Superior temporal gyrus (tissue), 1 donor: ENCODE measurements at regions not wholly inside any gene's neighbourhood (a gene's known extent, or its start where the extent isn't known, plus 50 kb on each side); places are given as distances from the start of the nearest gene placed in this dataset.
"Not testable (repeated sequence)": the region's sequence is repeated elsewhere in the genome, so short reads cannot be mapped to it uniquely, and the experiment has no call there.

Experiments
- DNase-seq: peaks from one replicate; pipeline ENCODE4 v3.0.0-alpha.2; 2016; ENCODE audit errors: extremely low spot score

DNA sequence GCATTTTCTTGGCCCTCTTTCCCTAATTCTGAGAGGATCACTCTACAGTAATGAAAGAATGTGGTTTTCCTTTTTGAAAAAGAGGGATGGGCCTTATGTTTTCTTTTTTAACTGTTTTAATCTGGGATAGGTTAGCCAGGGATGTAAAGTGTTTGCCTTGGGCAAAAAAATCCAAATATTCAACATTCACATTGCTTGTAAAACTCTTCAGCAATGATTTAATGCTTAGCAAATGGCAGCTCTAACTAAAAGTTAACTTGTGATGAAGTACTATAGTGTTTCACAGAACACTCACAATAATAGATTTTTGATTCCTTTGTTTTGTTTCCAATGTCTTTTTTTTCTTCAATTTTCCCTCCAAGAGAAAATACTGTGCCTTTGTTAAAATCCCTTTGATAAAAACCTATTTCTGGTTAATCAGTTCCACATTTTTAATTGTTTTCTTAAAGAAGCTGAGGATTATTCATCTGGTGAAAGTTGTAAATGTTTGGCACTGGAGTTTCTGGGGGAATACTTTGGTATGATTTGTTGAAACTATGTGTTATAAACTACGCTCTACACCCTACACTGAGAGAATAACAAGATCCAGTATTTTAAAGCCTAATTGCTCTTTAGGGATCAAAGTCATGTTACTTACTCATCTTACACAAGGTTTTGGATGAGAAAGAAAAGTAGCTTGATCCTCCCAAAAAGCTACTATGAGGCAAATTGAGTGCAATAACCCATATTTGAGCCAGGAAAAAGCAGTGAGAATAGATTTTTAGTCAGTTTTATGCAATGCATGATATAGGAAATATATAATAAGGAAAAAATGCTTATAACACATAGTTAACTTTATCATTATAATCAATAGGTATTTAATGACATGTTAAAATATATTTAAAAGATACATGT, 335.8 kb downstream of the EPHA7 start:
- no peak for DNase-seq

DNA sequence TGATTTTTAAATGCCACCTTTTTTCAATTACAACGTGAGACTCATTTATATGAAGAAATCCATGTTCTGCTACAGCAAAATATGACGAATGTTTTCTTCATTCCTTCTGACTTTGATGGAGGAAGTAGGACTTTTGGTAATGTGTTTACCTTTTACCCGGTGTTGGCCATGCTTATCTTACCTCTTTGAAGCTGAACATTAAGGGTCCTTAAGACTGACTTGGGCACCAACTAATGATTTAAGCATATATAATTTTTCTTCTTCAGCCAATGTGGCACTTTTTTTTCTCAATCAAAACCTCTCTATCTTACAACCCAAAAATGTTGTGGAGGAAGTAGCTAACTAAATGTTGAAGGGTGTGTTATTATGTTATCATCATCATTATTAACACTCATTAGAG, 337.5 kb downstream of the EPHA7 start:
- no peak for DNase-seq

DNA sequence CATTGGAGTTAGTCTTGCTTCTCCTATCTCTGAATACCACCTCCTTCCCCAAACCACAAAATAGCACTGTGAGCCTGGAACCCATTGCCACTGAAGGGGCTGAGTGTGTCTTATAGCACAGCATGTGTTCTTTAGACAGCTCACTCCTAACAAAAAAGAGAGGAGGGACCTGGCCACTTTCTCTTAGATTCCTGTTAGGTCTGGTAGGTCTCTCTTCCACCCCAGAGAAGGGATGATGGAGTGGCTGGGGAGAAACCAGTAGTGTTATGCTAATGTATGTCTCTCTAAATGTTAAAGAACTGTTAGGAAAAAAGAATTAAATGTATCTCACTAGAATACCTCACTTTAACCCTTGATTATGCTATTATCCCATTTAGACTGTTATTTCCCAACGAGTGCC, 340.3 kb downstream of the EPHA7 start:
- no peak for DNase-seq

DNA sequence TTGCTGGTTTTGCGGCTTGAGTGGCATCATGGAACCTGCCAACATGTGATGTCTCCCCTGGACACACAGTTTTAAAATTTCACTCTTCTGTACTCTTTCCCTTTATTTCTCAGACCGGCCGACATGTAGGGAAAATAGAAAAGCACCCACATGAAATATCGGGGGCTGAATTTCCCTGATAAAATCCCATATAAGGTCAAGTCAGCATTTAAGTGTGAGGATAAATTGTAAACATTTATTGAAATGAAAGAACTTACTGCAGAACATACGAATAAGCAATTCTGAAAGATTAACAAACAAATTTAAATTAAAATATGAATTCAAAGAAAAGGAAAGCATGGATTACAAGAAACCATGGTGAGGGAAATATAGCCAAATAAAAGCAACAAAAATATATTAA, 345.5 kb downstream of the EPHA7 start:
- no peak for DNase-seq

DNA sequence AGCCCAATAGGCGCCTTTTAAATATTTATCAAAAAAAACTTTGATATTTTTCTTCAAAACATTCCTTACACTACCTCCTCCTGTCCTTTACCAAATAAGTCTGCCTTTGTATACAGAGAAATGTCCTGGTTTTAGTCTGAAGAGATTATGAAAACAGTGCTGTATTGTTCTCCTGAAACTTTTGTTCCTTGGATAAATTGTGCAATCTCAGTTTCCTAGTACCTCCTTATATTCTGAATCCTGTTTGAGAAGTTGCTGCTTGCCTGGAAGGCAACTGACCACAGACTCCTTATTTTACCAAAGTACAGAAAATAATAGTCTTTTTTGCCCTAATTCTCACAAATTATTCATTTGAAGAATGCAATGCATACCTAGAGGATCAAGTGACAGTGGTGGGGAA, 349.5 kb downstream of the EPHA7 start:
- no peak for DNase-seq

DNA sequence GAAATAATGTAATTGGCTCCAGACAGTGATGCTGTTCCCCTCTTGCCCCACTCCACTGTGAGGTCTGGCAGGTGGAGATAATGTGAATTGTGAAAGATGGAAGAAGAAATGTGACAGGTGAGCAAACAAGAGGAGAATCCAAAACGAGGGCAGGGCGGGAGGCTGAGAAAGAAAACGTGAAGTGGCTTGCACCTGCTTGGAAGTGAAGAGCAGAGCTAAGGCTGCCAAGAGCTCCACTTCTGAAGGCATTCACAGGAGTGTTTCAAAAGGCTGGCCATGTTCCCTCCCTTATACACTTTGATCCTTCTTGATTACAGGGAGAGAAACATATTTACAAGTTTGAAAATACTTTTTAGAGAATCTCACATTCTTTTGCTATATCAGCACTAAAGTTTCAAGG, 359.4 kb downstream of the EPHA7 start:
- no peak for DNase-seq

DNA sequence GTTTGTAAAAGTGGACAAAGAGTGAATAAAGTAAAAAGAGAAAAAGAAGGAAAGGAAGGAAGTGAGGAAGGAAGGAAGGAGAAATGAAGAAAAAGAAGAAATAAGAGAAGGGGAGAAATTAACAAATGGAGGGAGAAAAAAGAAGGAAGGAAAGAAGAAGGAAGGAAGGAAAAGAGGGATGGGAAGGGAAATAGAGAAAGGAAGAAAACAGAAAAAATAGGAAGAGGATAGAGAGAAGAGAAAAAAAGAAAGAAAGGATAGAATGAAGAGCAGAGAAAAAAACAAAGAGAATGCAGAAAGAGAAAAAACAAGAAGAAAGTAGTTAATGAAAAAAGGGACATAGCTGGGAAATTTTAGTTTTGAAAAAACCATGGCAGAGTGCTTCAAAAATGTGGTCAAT, 361.8 kb downstream of the EPHA7 start:
- DNase-seq, result no peak

DNA sequence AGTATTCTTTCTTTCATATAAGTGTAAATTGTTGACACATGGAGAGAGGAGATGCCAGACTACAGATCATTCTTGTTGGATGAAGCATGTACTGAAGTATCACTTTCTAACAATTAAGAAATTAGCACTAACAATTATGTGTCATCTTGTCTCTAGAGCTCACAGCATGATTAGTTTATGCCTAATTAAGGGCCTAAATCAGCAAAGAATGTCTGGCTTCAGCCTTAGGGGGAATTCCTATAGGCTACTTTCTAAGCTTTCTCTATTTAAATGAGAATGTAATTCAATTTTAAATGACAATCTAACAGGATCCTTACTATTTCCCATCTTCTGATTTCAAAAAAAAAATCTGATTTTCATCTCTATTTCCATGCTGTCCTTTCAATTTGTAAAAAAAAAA, 371.0 kb downstream of the EPHA7 start:
- no peak for DNase-seq

DNA sequence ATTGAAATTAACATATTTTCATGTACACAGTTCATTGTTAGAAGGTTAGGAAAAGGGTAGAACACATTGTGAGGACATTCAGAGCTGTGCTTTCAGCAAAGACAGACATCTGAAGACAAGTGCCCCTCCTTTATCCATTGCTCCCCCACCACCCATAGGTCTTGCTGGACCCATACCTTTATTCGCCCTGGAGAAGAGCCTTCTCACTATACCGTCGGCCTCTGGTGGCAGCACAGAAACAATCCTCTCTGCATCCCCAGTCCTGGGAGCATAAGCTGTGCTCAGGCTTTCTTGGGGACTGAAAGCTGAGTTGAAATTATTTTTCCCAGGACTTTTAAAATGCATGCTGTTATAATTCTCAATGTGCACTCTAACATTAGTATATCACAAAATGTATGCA, 372.3 kb downstream of the EPHA7 start:
- no peak for DNase-seq

DNA sequence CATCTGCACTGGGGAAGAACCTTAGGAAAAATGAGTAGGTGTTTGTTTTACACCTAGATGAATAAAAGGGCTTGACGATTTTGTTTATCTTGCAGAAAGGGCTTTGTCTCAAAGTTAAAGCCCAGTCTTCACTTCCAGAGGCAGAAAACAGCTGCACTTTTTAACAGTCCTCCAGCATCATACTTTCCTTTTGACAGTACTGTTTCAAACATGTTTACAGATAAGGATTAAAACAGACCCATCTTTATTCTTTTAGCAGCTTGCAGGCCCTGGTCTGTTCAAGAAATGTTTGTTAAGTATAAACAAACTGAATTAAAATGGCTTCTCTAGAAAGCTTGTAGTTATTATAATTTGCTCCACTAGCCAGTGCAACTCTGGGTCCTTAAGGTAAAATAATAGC, 374.2 kb downstream of the EPHA7 start:
- no peak for DNase-seq

DNA sequence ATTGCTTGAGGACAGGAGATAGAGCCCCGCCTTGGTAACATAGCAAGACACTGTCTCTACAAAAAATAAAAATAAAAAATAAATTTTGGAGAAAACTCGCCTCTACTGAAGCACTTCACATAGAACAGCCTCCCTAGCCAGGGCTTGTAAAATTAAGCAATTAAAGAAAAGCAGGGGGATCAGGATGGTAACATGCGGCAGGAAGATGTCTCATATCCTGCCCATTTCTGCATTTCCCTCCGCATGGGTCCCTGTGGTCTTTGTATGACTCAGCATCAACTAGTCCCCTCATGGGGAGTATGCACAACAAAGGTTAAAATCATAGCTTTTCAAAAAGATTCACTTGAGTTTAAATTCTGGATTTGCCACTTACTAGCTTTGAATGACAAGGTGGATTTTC, 379.0 kb downstream of the EPHA7 start:
- DNase-seq, result no peak

DNA sequence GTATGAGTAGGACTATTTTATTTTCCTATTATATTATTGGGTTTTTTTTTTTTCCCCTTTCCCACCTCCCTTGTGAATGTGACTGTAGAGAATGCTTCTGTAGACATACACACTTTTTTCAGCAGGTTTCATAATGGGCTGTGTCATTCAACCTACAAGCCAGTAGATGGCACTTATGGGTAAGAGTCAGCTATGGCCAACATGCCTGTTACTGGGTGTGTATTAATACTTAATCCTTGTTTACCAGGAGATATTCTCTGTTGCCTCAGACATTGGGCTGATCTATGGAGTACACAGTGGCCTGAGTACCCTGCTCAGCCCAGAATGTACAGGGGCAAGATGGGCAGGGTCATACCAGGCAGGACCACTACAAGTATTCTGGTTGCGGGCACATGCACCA, 382.5 kb downstream of the EPHA7 start:
- no peak for DNase-seq

DNA sequence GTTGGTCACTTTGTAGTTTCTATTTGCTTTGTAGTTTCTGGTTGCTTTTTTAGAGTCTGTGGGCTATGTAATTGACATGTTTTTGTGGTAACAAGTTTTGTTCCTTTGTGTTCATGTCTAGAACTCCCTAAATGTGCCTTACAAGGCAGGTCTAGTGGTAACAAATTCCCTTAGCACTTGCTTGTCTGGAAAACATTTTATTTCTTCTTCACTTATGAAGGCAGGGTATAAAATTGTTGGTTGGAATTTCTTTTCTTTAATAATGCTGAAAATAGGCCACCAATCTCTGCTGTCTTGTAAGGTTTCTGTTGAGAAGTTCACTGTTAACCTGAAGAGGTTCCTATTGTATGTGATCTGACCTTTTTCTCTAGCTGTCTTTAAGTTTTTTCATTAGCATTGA, 383.6 kb downstream of the EPHA7 start:
- DNase-seq, result no peak

DNA sequence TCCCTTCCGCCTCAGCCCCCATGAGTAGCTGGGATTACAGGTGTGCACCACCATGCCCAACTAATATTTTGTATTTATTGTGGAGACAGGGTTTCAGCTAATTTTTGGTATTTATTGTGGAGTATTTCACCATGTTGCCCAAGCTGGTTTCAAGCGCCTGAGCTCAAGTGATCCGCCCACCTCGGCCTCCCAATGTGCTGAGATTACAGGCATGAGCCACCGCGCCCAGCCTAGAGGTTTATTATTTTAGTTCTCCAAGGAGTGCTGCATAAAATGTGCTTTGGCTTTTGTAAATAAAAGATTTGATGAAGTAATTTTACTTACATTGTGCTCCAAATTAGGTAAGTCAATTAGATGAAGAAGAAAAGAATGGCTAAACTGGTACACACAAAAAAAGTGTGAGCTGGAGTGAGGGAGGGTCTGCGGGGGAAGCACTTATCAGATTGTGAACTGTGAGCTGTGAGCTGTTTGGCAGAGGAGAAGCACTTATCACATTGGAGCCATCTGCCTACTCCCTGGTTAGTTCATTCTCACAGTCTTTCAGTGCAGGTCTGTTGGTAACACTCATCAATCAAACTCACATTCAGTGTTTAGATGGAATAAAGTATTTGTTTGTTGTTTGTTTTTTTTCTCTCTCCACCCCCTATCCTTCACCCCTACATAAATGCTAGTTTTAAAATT, 398.0 kb downstream of the EPHA7 start:
- DNase-seq, result no peak

DNA sequence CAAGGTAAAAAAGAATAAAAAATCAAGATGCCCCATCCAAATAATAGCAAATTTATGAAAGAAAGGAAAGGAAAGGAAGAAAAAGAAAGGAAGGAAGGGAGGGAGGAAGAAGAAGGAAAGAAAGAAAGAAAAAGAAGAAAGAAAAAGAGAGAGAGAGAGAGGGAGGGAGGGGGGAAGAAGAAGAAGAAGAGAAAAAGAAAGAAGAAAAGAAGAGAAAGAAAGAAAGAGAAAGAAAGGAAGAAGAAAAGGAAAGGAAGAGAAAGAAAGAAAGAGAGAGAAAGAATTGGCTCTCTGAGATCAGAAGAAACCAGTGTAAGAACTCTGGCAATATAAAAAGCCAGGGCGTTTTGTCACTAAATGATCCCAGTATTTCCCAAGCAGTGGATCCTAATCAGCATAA, 401.7 kb downstream of the EPHA7 start:
- DNase-seq, result no peak

DNA sequence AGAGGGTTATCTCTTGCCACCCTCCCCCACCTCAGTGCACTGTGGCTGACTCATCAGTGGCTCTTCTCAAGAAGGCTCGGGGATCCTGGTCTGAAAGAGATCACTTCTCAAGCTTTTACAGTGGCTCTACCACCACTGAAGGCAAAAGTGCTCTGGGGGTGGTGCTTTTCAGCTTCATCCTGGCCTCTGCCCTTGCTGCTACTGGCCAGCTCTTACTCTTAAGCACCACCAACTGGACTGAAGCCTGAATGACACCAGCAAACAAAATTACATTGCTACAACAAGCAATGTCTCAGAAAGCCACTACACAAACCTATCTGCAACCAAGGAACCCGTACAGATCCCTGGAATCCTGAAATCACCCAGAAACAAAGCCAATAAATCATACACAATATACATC, 402.1 kb downstream of the EPHA7 start:
- no peak for DNase-seq

DNA sequence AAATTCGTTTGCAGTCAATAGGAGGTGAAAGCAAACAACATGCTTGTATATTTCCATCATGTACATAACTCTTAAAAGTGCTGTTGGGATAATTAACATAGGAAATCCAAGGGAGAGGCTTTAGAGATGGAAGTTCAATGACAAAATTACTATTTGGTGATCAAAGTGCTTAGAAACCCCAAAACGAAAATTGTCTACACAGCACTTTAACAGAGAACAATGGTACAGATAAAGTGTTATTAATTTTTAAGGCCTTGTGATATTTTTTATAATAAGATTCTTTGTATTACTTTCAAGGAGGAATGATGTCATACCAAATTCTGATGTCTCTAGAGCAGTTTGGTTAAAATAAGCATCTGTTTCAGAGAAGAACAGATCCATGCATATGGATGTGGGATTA, 406.3 kb downstream of the EPHA7 start:
- no peak for DNase-seq

DNA sequence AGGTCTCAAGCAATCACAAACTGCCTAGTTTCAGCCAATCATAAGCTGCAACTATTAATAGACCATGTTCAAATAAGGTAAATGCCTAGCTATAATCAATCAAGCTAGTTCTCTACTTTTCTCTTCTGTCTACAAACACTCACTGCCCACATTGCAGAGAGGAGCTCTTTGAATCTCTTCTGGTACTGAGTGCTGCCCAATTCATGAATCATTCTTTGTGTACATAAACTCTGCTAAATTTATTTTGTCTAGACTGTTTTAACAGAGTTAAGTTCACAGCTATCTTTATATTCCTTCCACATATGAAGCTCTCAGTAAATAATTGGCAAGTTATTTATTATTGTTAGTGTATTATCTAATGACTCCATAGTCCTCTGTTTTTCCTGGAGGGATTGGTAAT, 411.0 kb downstream of the EPHA7 start:
- no peak for DNase-seq

DNA sequence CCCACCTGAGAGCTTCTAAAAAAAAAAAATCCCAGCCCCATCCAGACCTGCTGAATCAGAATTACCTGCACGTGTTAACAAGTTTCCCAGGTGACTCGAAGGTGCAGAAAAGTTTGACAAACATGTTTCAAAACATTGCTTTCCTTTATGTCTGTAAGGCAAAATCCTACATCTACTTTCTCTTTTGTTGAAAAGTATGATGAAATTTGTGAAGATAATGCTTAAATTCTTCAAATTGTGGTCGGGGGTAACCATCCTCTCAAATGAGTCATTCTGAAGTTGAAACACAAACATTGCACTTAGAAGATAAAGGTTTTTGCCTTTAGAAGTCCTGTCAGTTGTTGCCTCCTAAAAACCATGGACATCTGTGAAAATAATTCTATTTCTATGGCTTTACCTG, 429.7 kb downstream of the EPHA7 start:
- no peak for DNase-seq

DNA sequence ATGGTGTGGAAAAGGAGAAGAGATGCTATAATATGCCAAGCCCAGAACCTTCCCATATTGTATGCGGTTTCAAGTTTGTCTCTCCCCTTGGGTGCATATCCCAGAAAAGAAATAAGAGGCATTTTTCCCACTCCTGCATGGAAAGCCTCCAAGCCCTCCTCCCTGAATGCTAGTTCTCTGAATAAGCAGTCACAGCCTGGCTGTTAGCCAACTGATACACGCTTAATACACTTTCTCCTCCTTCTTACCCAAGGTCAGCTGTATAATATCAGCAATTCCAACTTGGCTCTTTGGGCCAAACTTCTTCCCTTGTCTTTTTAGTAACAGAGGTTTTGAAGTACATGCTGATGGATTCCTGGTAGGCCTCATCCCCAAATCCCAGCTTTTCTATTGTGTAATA, 440.1 kb downstream of the EPHA7 start:
- no peak for DNase-seq

DNA sequence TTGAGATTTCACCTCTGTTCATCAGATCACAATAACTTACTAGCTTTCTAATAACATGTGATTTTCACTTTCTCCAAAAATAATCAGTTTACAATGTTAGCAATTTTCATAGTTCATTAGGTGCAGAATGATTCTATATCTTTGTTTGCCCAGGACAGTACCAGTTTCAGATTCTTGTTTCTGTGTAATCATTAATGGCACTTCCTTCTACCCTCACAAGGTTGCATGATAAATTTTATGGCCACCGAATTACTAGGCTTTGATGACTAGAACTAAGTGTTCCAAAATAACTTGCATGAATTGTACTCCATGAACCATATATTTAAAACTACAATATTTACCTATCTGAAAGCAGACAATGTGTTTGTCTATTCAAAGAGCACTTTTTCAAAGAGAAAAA, 442.3 kb downstream of the EPHA7 start:
- no peak for DNase-seq

DNA sequence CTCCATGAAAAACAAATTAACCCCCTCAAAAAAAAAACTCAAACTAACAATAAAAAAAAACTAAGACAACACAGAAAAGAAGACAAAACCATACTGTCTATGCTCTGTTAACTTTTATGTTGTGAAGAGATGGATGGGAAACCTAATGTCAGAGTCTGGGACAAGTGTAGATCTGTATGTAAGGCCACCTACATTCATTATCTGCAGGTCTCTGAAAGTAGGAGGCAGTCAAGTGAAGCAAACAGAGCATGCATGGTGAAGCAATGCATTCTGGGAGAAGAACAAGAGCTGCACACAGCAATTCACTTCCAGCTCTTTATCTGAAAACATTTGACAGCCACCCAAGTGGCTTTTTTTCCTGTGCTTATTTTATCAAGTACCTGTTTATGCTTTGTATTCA, 452.0 kb downstream of the EPHA7 start:
- DNase-seq, result no peak

DNA sequence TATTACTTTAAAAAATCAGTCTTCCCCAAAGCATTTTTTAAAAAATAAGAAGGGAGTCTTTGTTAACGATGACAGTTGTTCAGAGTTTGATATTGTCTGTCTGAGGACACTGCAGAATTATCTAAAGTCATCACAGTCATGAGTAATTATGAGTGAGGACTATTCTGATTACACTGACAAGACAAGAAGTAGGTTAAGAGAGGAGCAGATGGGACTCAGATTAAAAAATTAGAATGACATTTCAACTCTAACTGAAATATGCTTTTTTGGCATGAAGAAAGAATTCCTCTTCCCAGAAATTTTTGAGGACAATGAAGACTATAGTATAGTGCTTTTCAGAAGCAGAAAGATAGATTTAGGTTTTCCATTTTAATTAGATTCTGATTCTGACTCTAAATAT, 456.5 kb downstream of the EPHA7 start:
- no peak for DNase-seq

DNA sequence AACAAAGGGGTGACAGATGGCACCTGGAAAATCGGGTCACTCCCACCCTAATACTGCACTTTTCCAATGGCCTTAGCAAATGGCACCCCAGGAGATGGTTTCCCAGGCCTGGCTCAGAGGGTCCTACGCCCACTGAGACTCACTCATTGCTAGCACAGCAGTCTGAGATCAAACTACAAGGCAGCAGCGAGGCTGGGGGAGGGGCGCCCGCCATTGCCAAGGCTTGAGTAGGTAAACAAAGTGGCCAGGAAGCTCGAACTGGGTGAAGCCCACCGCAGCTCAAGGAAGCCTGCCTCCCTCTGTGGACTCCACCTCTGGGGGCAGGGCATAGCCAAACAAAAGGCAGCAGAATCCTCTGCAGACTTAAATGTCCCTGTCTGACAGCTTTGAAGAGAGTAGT, 467.2 kb downstream of the EPHA7 start:
- DNase-seq, result not testable (repeated sequence)
